MM.1S (cell line): ENCODE measurements at regions not wholly inside any gene's neighbourhood (a gene's known extent, or its start where the extent isn't known, plus 50 kb on each side); places are given as distances from the start of the nearest gene placed in this dataset.

Source experiments
- CTCF ChIP-seq: fragments of 300-600 bp; sonication (generic); IDR thresholded peaks from 2 replicates; pipeline ENCODE4 v1.5.1; 2016; ENCODE audit warnings: antibody characterized with exemption, low read length, mixed read lengths
- EZH2 ChIP-seq: fragments of 300-600 bp; sonication (generic); optimal IDR thresholded peaks from 2 replicates; pipeline ENCODE3; 2017; ENCODE audit warnings: low read depth, mild to moderate bottlenecking, antibody characterized with exemption, low read length, mixed read lengths

- no peak for TF ChIP-seq CTCF
- no peak for TF ChIP-seq EZH2
Observed at GRCh38 chr1:78232630-78233029, 186.9 kb downstream of the GIPC2 start.
